Thymus (tissue), 11 donors: ENCODE measurements at regions not wholly inside any gene's neighbourhood (a gene's known extent, or its start where the extent isn't known, plus 50 kb on each side); places are given as distances from the start of the nearest gene placed in this dataset.
A peak's percentile ranks its signal among the peaks of the same experiment; 100 is the strongest.

Experiments
- DNase-seq, 9 donors: peaks; one replicate each; pipeline ENCODE4 v3.0.0-alpha.2; 2013; ENCODE audit warnings: low spot score in 9 of 9, low read depth in 6 of 9, missing footprints in 1 of 9
- H3K27ac ChIP-seq, 2 donors: one replicate each; pipeline ENCODE4 v1.5.1; 2013; ENCODE audit warnings: control low read depth in 1 of 2, low read depth in 1 of 2, low read length in 1 of 2, mild to moderate bottlenecking in 1 of 2, moderate library complexity in 1 of 2
- H3K27me3 ChIP-seq, 2 donors: one replicate each; pipeline ENCODE4 v1.5.1; 2013; ENCODE audit warnings: low read length in 1 of 2; ENCODE audit not compliant: control insufficient read depth in 2 of 2, insufficient read depth in 1 of 2
- H3K36me3 ChIP-seq, 2 donors: one replicate each; pipeline ENCODE4 v1.5.1; 2013; ENCODE audit warnings: low read length in 1 of 2, mild to moderate bottlenecking in 1 of 2, moderate library complexity in 1 of 2; ENCODE audit not compliant: control insufficient read depth in 2 of 2, insufficient read depth in 2 of 2
- H3K4me1 ChIP-seq, 2 donors: one replicate each; pipeline ENCODE4 v1.5.1; 2013; ENCODE audit warnings: low read length in 2 of 2; ENCODE audit not compliant: control insufficient read depth in 2 of 2, insufficient read depth in 2 of 2
- H3K4me3 ChIP-seq, 2 donors: one replicate each; pipeline ENCODE4 v1.5.1; 2013; ENCODE audit warnings: low read length in 2 of 2, control low read depth in 1 of 2, mild to moderate bottlenecking in 1 of 2
- H3K9me3 ChIP-seq, 2 donors: one replicate each; pipeline ENCODE4 v1.5.1; 2013; ENCODE audit warnings: low read length in 1 of 2, mild to moderate bottlenecking in 1 of 2; ENCODE audit not compliant: control insufficient read depth in 2 of 2, insufficient read depth in 1 of 2
- WGBS: extraction: QIAGEN DNeasy Blood & Tissue Kit; methylation state at CpG from one replicate; pipeline ENCODE4 v1.1.7; 2013; 5-methylcytosine and 5-hydroxymethylcytosine counted together
- donor health status: healthy.

GRCh38 chr15:38079236-38079635, 144.8 kb downstream of the TMCO5A start:
- Histone ChIP-seq H3K27me3 (peaks cover 0 to 2% of the 10 kb centered on the region in 2 donors), H3K27ac (no peak overlapping the region), H3K4me1 (no peaks in the 10 kb centered on the region), H3K36me3 (no peaks in the 10 kb centered on the region), H3K9me3 (no peaks in the 10 kb centered on the region), H3K4me3 (no peak overlapping the region)
- WGBS, result 97% methylated on average over 5 of the region's 5 CpGs
- DNase-seq, result no peak

GRCh38 chr15:38080651-38081275, 146.3 kb downstream of the TMCO5A start:
- H3K9me3 ChIP-seq, result no peaks in the 10 kb centered on the region
- no peak for DNase-seq
- no peaks in the 10 kb centered on the region for H3K27me3 ChIP-seq
- 89% methylated on average over 3 of the region's 3 CpGs for WGBS
- H3K4me1 ChIP-seq, result no peaks in the 10 kb centered on the region
- no peaks in the 10 kb centered on the region for H3K36me3 ChIP-seq
- H3K4me3 ChIP-seq, result no peak overlapping the region
- no peak overlapping the region for H3K27ac ChIP-seq

- Histone ChIP-seq H3K4me3 (no peak overlapping the region), H3K36me3 (no peaks in the 10 kb centered on the region), H3K27ac (no peak overlapping the region), H3K9me3 (no peaks in the 10 kb centered on the region), H3K27me3 (no peaks in the 10 kb centered on the region), H3K4me1 (no peaks in the 10 kb centered on the region)
- DNase-seq, result no peak
Observed at GRCh38 chr15:38084289-38084688, 149.8 kb downstream of the TMCO5A start.

GRCh38 chr15:38085114-38085513, 150.7 kb downstream of the TMCO5A start:
- Histone ChIP-seq H3K4me3 (no peak overlapping the region), H3K27me3 (no peaks in the 10 kb centered on the region), H3K36me3 (no peaks in the 10 kb centered on the region), H3K4me1 (no peaks in the 10 kb centered on the region), H3K27ac (no peak overlapping the region), H3K9me3 (no peaks in the 10 kb centered on the region)
- DNase-seq, result peak in 1 of 9 donors; percentile 24
- WGBS, result 6% methylated on average over 7 of the region's 7 CpGs

GRCh38 chr15:38085931-38086568, 151.6 kb downstream of the TMCO5A start:
- no peak overlapping the region for H3K4me3 ChIP-seq
- no peaks in the 10 kb centered on the region for H3K4me1 ChIP-seq
- WGBS, result 88% methylated on average over 1 of the region's 1 CpG
- H3K27ac ChIP-seq, result no peak overlapping the region
- no peaks in the 10 kb centered on the region for H3K27me3 ChIP-seq
- DNase-seq, result no peak
- H3K36me3 ChIP-seq, result no peaks in the 10 kb centered on the region
- H3K9me3 ChIP-seq, result no peaks in the 10 kb centered on the region

- WGBS, result 92% methylated on average over 2 of the region's 2 CpGs
- no peak overlapping the region for H3K27ac ChIP-seq
- no peak overlapping the region for H3K4me3 ChIP-seq
- no peaks in the 10 kb centered on the region for H3K4me1 ChIP-seq
- no peaks in the 10 kb centered on the region for H3K36me3 ChIP-seq
- H3K9me3 ChIP-seq, result no peaks in the 10 kb centered on the region
- no peak for DNase-seq
- H3K27me3 ChIP-seq, result no peaks in the 10 kb centered on the region
Observed at GRCh38 chr15:38086611-38087010, 152.2 kb downstream of the TMCO5A start.

GRCh38 chr15:38088971-38089370, 154.5 kb downstream of the TMCO5A start:
- Histone ChIP-seq H3K27ac (no peak overlapping the region), H3K9me3 (no peaks in the 10 kb centered on the region), H3K4me3 (no peak overlapping the region), H3K4me1 (no peaks in the 10 kb centered on the region), H3K27me3 (no peaks in the 10 kb centered on the region), H3K36me3 (no peaks in the 10 kb centered on the region)
- DNase-seq, result no peak
- 87% methylated on average over 1 of the region's 1 CpG for WGBS

- no peak overlapping the region for H3K4me3 ChIP-seq
- H3K4me1 ChIP-seq, result no peaks in the 10 kb centered on the region
- no peaks in the 10 kb centered on the region for H3K27me3 ChIP-seq
- H3K27ac ChIP-seq, result no peak overlapping the region
- no peaks in the 10 kb centered on the region for H3K9me3 ChIP-seq
- DNase-seq, result no peak
- H3K36me3 ChIP-seq, result no peaks in the 10 kb centered on the region
- 97% methylated on average over 4 of the region's 4 CpGs for WGBS
Observed at GRCh38 chr15:38090223-38090622, 155.8 kb downstream of the TMCO5A start.

- H3K36me3 ChIP-seq, result no peaks in the 10 kb centered on the region
- H3K9me3 ChIP-seq, result no peaks in the 10 kb centered on the region
- no peak overlapping the region for H3K4me3 ChIP-seq
- H3K4me1 ChIP-seq, result no peaks in the 10 kb centered on the region
- H3K27me3 ChIP-seq, result no peaks in the 10 kb centered on the region
- no peak for DNase-seq
- WGBS, result 96% methylated on average over 3 of the region's 3 CpGs
- H3K27ac ChIP-seq, result no peak overlapping the region
Observed at GRCh38 chr15:38090678-38091077, 156.2 kb downstream of the TMCO5A start.
